HCT116 (cell line): ENCODE measurements at regions not wholly inside any gene's neighbourhood (a gene's known extent, or its start where the extent isn't known, plus 50 kb on each side); places are given as distances from the start of the nearest gene placed in this dataset.
A peak's percentile ranks its signal among the peaks of the same experiment; 100 is the strongest.

Source experiments
- ATAC-seq: fragments of 200-7000 bp; cut with Tn5 transposase; 2 replicates; pipeline ENCODE4 v1.9.1; 2020; ENCODE audit warnings: mild to moderate bottlenecking, moderate library complexity
- BruUV-seq: library from RNA; stranded (reverse); fragments of 400-500 nt; replicated peaks from 2 replicates; lab custom pipeline; 2021; lab: Mats Ljungman, UMichigan
- CTCF ChIA-PET: fragments of 300-600 bp; sonication (Branson Sonifier 250); formaldehyde crosslinking; loops from one replicate; lab custom pipeline; 2021; ENCODE audit warnings: antibody characterized with exemption; lab: Charles Lee
- POLR2A ChIA-PET: fragments of 300-600, 350-600 bp; sonication (Branson Sonifier 250); formaldehyde crosslinking; loops from one replicate; lab custom pipeline; 2021; ENCODE audit warnings: antibody characterized with exemption; lab: Charles Lee
- RAD21 ChIA-PET, 2 experiments: fragments of 300-600 bp; sonication (Branson Sonifier 250); formaldehyde crosslinking; loops; one replicate each; lab custom pipeline; 2023; ENCODE audit warnings: low total read pairs in 2 of 2; ENCODE audit not compliant: uncharacterized antibody in 2 of 2, unreplicated experiment in 2 of 2, low non-redundant PET in 1 of 2; lab: Charles Lee
- DNase-seq: peaks from one replicate; pipeline ENCODE4 v3.0.0-alpha.2; 2010; ENCODE audit warnings: low read depth, low spot score
- H2AFZ ChIP-seq: fragments of 200-600 bp; shearing (Covaris generic), sonication (generic); 2 replicates; pipeline ENCODE4 v1.6.1; 2017; ENCODE audit warnings: low read depth, mixed run types, mixed read lengths, antibody characterized with exemption, low read length; ENCODE audit not compliant: poor library complexity, severe bottlenecking
- H3K27ac ChIP-seq: 2 replicates; pipeline ENCODE4 v1.5.1; 2012; ENCODE audit warnings: low read depth, low read length
- H3K27me3 ChIP-seq: fragments of 200-600 bp; sonication (generic); 2 replicates; pipeline ENCODE4 v1.6.1; 2016; ENCODE audit warnings: mixed run types, low read length, mixed read lengths; ENCODE audit not compliant: insufficient read depth
- H3K36me3 ChIP-seq, 2 experiments: fragments of 200-500 bp in 1 of 2; fragments of 200-600 bp in 1 of 2; sonication (Bioruptor generic) in 1 of 2; sonication (generic) in 1 of 2; 2 replicates each; pipeline versions ENCODE4 v1.5.1 to v1.6.1; 2014 to 2016; ENCODE audit warnings: low read length in 2 of 2, inconsistent platforms in 1 of 2, mixed read lengths in 1 of 2, mixed run types in 1 of 2; ENCODE audit not compliant: insufficient read depth in 2 of 2, control insufficient read depth in 1 of 2
- H3K4me1 ChIP-seq, 2 experiments: fragments of 200-600 bp in 1 of 2; sonication (generic) in 1 of 2; 2 replicates each; pipeline versions ENCODE4 v1.5.1 to v1.6.1; 2012 to 2017; ENCODE audit warnings: low read length in 2 of 2, inconsistent platforms in 1 of 2, mild to moderate bottlenecking in 1 of 2, mixed read lengths in 1 of 2, mixed run types in 1 of 2, moderate library complexity in 1 of 2; ENCODE audit not compliant: insufficient read depth in 2 of 2, control insufficient read depth in 1 of 2
- H3K4me2 ChIP-seq: fragments of 200-600 bp; sonication (generic); 2 replicates; pipeline ENCODE4 v1.6.1; 2017; ENCODE audit warnings: mixed run types, low read length, mixed read lengths
- H3K4me3 ChIP-seq, 2 experiments: fragments of 200-600 bp in 1 of 2; sonication (generic) in 1 of 2; replicated peaks in 1 of 2; 2 replicates each; pipeline ENCODE4 v1.5.1; 2011 to 2016; ENCODE audit warnings: low read length in 2 of 2, control low read depth in 1 of 2, low read depth in 1 of 2, mild to moderate bottlenecking in 1 of 2, mixed read lengths in 1 of 2, mixed run types in 1 of 2
- H3K79me2 ChIP-seq: fragments of 200-600 bp; sonication (generic); 2 replicates; pipeline ENCODE4 v1.6.1; 2017; ENCODE audit warnings: mild to moderate bottlenecking, mixed run types, low read length, moderate library complexity, mixed read lengths; ENCODE audit not compliant: insufficient read depth
- H3K9ac ChIP-seq: fragments of 200-600 bp; sonication (generic); 2 replicates; pipeline ENCODE4 v1.6.1; 2016; ENCODE audit warnings: low read length, mixed read lengths
- H3K9me2 ChIP-seq: fragments of 200-600 bp; sonication (generic), shearing (Covaris generic); 2 replicates; pipeline ENCODE4 v1.6.1; 2017; ENCODE audit warnings: mixed run types, mild to moderate bottlenecking, moderate library complexity; ENCODE audit not compliant: insufficient read depth
- H3K9me3 ChIP-seq, 2 experiments: fragments of 200-500 bp in 1 of 2; fragments of 200-600 bp in 1 of 2; sonication (Bioruptor generic) in 1 of 2; sonication (generic) in 1 of 2; 2 replicates each; pipeline ENCODE4 v1.6.1; 2014 to 2017; ENCODE audit warnings: low read length in 2 of 2, mixed read lengths in 2 of 2, inconsistent platforms in 1 of 2, low read depth in 1 of 2, mild to moderate bottlenecking in 1 of 2, mixed run types in 1 of 2, moderate library complexity in 1 of 2; ENCODE audit not compliant: control insufficient read depth in 1 of 2, insufficient read depth in 1 of 2
- H4K20me1 ChIP-seq: fragments of 200-600 bp; sonication (generic), shearing (Covaris generic); 2 replicates; pipeline ENCODE4 v1.6.1; 2017; ENCODE audit warnings: mixed run types, mild to moderate bottlenecking, moderate library complexity; ENCODE audit not compliant: insufficient read depth
- CBX3 ChIP-seq: IDR thresholded peaks from 2 replicates; pipeline ENCODE4 v1.6.1; 2012; ENCODE audit warnings: low read depth
- CEBPB ChIP-seq: IDR thresholded peaks from 2 replicates; pipeline ENCODE4 v1.6.1; 2012; ENCODE audit warnings: low read depth
- EGR1 ChIP-seq: IDR thresholded peaks from 2 replicates; pipeline ENCODE4 v1.6.1; 2012; ENCODE audit warnings: low read depth
- ELF1 ChIP-seq: IDR thresholded peaks from 2 replicates; pipeline ENCODE4 v1.6.1; 2012; ENCODE audit warnings: low read depth, borderline replicate concordance
- EZH2 ChIP-seq: fragments of 200-600 bp; sonication (generic); IDR thresholded peaks from 2 replicates; pipeline ENCODE4 v1.6.1; 2017; ENCODE audit warnings: antibody characterized with exemption, mixed run types
- EZH2phosphoT487 ChIP-seq: fragments of 200-600 bp; IDR thresholded peaks from 2 replicates; pipeline ENCODE4 v1.6.1; 2018; ENCODE audit warnings: antibody characterized with exemption, borderline replicate concordance
- FOSL1 ChIP-seq: IDR thresholded peaks from 2 replicates; pipeline ENCODE4 v1.6.1; 2012; ENCODE audit warnings: low read depth
- JUND ChIP-seq: IDR thresholded peaks from 2 replicates; pipeline ENCODE4 v1.6.1; 2012
- POLR2A ChIP-seq: IDR thresholded peaks from 2 replicates; pipeline ENCODE4 v1.7.0; 2011; ENCODE audit warnings: borderline replicate concordance; ENCODE audit not compliant: insufficient read depth, insufficient read length; ENCODE audit errors: extremely low read depth
- POLR2AphosphoS5 ChIP-seq: IDR thresholded peaks from 2 replicates; pipeline ENCODE4 v1.6.1; 2011; ENCODE audit warnings: mild to moderate bottlenecking, low read depth, low read length, moderate library complexity
- RAD21 ChIP-seq: IDR thresholded peaks from 2 replicates; pipeline ENCODE4 v1.6.1; 2012; ENCODE audit warnings: low read depth, mild to moderate bottlenecking
- SIN3A ChIP-seq: IDR thresholded peaks from 2 replicates; pipeline ENCODE4 v1.6.1; 2012; ENCODE audit warnings: low read depth
- SP1 ChIP-seq: IDR thresholded peaks from 2 replicates; pipeline ENCODE4 v1.6.1; 2012; ENCODE audit warnings: low read depth
- SRF ChIP-seq: IDR thresholded peaks from 2 replicates; pipeline ENCODE4 v1.6.1; 2012; ENCODE audit warnings: low read depth
- TCF7L2 ChIP-seq: IDR thresholded peaks from 2 replicates; pipeline ENCODE4 v1.7.0; 2011; ENCODE audit warnings: borderline replicate concordance, inconsistent platforms; ENCODE audit not compliant: insufficient read depth, insufficient read length; ENCODE audit errors: extremely low read depth
- YY1 ChIP-seq: IDR thresholded peaks from 2 replicates; pipeline ENCODE4 v1.6.1; 2011; ENCODE audit warnings: low read length, low read depth, moderate library complexity, mild to moderate bottlenecking; ENCODE audit not compliant: insufficient replicate concordance; ENCODE audit errors: extremely low read depth
- ZFX ChIP-seq: fragments of 450-650 bp; IDR thresholded peaks from 2 replicates; pipeline ENCODE4 v1.6.1; 2017
- ZNF274 ChIP-seq: fragments of 200-500 bp; sonication (Bioruptor generic); IDR thresholded peaks from 2 replicates; pipeline ENCODE4 v1.6.1; 2014; ENCODE audit warnings: mild to moderate bottlenecking, low read depth, low read length, inconsistent platforms
- intact Hi-C: fragments of 100-400 bp; cut with micrococcal nuclease; formaldehyde crosslinking; loops from 2 replicates; pipeline ENCODE4 v1.10.0; 2022
- TF ChIP-seq, protein P1 (sequence below): IDR thresholded peaks from 2 replicates; pipeline ENCODE4 v1.6.1; 2012; ENCODE audit warnings: low read depth
- TF ChIP-seq, protein P2 (sequence below), 3 experiments: fragments of 200-600 bp in 1 of 3; sonication (generic) in 1 of 3; IDR thresholded peaks in 2 of 3; conservative IDR thresholded peaks in 1 of 3; 2 replicates each; pipeline ENCODE4 v1.5.1; 2012 to 2017; ENCODE audit warnings: low read depth in 2 of 3, low read length in 2 of 3, antibody characterized with exemption in 1 of 3, borderline replicate concordance in 1 of 3, control low read depth in 1 of 3, mild to moderate bottlenecking in 1 of 3, mixed read lengths in 1 of 3, mixed run types in 1 of 3, moderate library complexity in 1 of 3; ENCODE audit not compliant: insufficient read depth in 1 of 3
- TF ChIP-seq, protein P3 (sequence below): IDR thresholded peaks from 2 replicates; pipeline ENCODE4 v1.6.1; 2012

DNA sequence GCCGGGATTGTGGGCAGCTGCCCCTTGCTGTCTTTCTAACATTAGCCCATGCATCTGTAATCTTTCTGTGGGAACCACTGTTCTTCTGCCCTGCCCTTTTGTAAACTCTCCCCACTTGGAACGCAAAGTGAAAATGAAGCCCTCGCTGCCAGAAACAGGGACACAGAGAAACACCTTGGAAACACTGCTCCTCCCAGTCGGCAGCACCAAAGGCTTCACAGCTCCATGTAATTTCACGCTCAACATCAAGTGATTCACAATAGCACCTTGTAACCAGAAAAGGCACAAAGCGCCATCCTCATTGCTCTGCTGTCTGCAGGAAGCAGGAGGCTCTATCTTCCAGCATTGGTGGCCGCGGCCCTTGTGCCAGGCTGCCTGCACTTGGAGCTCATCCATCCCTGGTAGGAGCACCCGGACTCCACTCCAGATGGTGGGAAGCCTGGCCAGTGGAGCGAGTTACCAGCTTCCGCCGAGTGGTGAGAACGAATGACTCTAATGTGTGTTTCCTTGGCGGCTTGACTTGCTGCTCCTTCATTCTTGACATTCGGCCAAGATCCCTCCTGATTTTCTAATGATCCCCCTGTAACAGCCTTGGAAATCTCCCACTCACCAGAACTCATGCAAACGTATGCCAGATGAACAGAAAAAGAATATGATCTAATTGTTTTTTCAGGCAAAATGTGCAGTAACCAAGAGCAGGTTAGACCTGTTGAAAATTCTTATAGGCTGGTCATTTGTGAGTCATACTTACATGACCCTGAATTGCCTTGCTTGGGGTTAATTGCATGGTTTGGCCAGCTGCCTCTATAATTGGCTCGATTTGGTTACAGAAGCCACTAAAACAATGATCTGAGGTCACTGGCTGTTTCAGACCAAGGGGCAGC lies 169.1 kb upstream of the CDYL start:
- H4K20me1 ChIP-seq, result no peaks in the 10 kb centered on the region
- ChIA-PET CTCF (interaction anchor here (0.7 kb wide), 1 partner anchor 11 kb away, joined by 3 read pairs; no protein-coding TSS in a partner anchor), POLR2A (no interaction called here), RAD21 (no interaction called here)
- H3K9me3 ChIP-seq, result no peaks in the 10 kb centered on the region
- peak overlapping the region; percentile 22; the same call in 1 of the 2 replicates for H3K9ac ChIP-seq
- H2AFZ ChIP-seq, result peak overlapping the region; percentile 82
- no TSS peak for BruUV-seq
- H3K4me2 ChIP-seq, result peak overlapping the region; percentile 83
- ATAC-seq, result peak; percentile 82
- H3K36me3 ChIP-seq, result no peaks in the 10 kb centered on the region
- H3K4me1 ChIP-seq, result peaks cover 15 to 29% of the 10 kb centered on the region in 2 experiments; a peak in 3 of 4 replicates
- no peaks in the 10 kb centered on the region for H3K9me2 ChIP-seq
- intact Hi-C loops, result no loop called here
- H3K27ac ChIP-seq, result peak overlapping the region; percentile 23; the same call in 1 of the 2 replicates
- H3K79me2 ChIP-seq, result no peaks in the 10 kb centered on the region
- H3K4me3 ChIP-seq, result peak overlapping the region; percentile 13 to 47
- H3K27me3 ChIP-seq, result peaks cover 19% of the 10 kb centered on the region; the same call in 1 of the 2 replicates
- DNase-seq, result peak; percentile 53
- TF ChIP-seq EZH2 (no peak), ELF1 (no peak), YY1 (no peak), EZH2phosphoT487 (no peak), CBX3 (peak; percentile 71), SIN3A (no peak), POLR2A (no peak), POLR2AphosphoS5 (no peak), ZNF274 (no peak), ZFX (no peak), JUND (peak; percentile 80), SRF (peak; percentile 53), CEBPB (peak; percentile 79), FOSL1 (peak; percentile 88), SP1 (peak; percentile 80), TCF7L2 (no peak), EGR1 (no peak), RAD21 (peak; percentile 27; the same call in 1 of the 2 replicates)
- TF ChIP-seq, protein P1, sequence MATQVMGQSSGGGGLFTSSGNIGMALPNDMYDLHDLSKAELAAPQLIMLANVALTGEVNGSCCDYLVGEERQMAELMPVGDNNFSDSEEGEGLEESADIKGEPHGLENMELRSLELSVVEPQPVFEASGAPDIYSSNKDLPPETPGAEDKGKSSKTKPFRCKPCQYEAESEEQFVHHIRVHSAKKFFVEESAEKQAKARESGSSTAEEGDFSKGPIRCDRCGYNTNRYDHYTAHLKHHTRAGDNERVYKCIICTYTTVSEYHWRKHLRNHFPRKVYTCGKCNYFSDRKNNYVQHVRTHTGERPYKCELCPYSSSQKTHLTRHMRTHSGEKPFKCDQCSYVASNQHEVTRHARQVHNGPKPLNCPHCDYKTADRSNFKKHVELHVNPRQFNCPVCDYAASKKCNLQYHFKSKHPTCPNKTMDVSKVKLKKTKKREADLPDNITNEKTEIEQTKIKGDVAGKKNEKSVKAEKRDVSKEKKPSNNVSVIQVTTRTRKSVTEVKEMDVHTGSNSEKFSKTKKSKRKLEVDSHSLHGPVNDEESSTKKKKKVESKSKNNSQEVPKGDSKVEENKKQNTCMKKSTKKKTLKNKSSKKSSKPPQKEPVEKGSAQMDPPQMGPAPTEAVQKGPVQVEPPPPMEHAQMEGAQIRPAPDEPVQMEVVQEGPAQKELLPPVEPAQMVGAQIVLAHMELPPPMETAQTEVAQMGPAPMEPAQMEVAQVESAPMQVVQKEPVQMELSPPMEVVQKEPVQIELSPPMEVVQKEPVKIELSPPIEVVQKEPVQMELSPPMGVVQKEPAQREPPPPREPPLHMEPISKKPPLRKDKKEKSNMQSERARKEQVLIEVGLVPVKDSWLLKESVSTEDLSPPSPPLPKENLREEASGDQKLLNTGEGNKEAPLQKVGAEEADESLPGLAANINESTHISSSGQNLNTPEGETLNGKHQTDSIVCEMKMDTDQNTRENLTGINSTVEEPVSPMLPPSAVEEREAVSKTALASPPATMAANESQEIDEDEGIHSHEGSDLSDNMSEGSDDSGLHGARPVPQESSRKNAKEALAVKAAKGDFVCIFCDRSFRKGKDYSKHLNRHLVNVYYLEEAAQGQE, result no peak
- TF ChIP-seq, protein P2, sequence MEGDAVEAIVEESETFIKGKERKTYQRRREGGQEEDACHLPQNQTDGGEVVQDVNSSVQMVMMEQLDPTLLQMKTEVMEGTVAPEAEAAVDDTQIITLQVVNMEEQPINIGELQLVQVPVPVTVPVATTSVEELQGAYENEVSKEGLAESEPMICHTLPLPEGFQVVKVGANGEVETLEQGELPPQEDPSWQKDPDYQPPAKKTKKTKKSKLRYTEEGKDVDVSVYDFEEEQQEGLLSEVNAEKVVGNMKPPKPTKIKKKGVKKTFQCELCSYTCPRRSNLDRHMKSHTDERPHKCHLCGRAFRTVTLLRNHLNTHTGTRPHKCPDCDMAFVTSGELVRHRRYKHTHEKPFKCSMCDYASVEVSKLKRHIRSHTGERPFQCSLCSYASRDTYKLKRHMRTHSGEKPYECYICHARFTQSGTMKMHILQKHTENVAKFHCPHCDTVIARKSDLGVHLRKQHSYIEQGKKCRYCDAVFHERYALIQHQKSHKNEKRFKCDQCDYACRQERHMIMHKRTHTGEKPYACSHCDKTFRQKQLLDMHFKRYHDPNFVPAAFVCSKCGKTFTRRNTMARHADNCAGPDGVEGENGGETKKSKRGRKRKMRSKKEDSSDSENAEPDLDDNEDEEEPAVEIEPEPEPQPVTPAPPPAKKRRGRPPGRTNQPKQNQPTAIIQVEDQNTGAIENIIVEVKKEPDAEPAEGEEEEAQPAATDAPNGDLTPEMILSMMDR (IDR thresholded peaks at IDR 0.05 in 2 of 3, conservative IDR thresholded peaks at IDR 0.05 in 1 of 3; ENCODE audit: borderline replicate concordance in 1 of 3, insufficient read depth in 1 of 3, low read depth in 2 of 3, low read length in 2 of 3), result no peak
- TF ChIP-seq, protein P3, sequence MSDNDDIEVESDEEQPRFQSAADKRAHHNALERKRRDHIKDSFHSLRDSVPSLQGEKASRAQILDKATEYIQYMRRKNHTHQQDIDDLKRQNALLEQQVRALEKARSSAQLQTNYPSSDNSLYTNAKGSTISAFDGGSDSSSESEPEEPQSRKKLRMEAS, result peak; percentile 41; the same call in 1 of the 2 replicates
